H1 (cell line): ENCODE measurements at regions not wholly inside any gene's neighbourhood (a gene's known extent, or its start where the extent isn't known, plus 50 kb on each side); places are given as distances from the start of the nearest gene placed in this dataset.

Experiments
- ASH2L ChIP-seq: fragments of 200-600, 300-600 bp; sonication (generic); IDR thresholded peaks from one replicate; pipeline ENCODE4 v1.7.1; 2017; ENCODE audit warnings: low read length

DNA sequence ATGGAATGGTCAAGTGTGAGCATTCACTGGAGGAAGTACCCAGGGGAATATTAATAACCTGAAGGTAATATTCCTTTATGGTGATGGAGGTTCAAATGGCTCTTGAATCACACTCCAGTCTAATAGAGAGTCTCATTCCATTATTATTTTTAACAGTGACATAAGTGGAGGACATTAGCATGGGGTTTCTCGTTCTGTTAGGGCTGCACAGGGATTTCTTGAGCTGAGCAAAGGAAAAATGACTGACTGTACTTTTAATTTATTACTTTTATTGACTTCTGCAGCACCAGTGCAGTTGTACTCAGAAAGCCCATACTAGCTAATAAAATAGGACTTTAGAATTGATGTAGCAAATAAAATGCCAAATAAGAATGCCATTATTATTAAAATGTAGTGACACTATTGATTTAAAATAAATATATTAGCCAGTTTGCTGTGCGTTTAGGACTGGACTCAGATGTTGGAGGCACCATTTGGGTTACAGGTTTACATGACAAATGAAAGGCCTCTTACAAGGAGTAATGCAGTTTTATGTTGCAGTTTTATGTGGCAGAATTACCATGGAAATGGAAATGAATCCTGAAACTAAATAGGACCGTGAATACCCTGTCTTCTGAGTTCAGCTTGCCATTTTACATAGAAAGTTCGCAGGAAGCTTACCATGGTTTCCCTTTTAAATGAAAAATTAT is 705.1 kb upstream of the GRM7 start (continued):
- no peak for TF ChIP-seq ASH2L
